GM19025 (cell line): ENCODE measurements at regions not wholly inside any gene's neighbourhood (a gene's known extent, or its start where the extent isn't known, plus 50 kb on each side); places are given as distances from the start of the nearest gene placed in this dataset.
"Not testable (repeated sequence)": the region's sequence is repeated elsewhere in the genome, so short reads cannot be mapped to it uniquely, and the experiment has no call there.

Source experiments
- ATAC-seq: cut with Tn5 transposase; IDR thresholded peaks from one replicate; pipeline ENCODE4 v1.9.1; 2021; ENCODE audit warnings: mild to moderate bottlenecking, low read depth, moderate library complexity; ENCODE audit not compliant: unreplicated experiment

GRCh38 chr9:30411571-30411970 is 1972.9 kb upstream of the ACO1 start:
- ATAC-seq = no peak

- no peak for ATAC-seq
Measured at GRCh38 chr9:30459156-30459555, 1925.3 kb upstream of the ACO1 start.

GRCh38 chr9:30476826-30477225 is 1907.6 kb upstream of the ACO1 start:
- ATAC-seq = no peak

- no peak for ATAC-seq
Measured at GRCh38 chr9:30478684-30479083, 1905.8 kb upstream of the ACO1 start.

GRCh38 chr9:30482499-30482898 is 1901.9 kb upstream of the ACO1 start:
- no peak for ATAC-seq

GRCh38 chr9:30484690-30485089 is 1899.8 kb upstream of the ACO1 start:
- ATAC-seq = no peak

GRCh38 chr9:30504502-30504905 is 1879.9 kb upstream of the ACO1 start:
- ATAC-seq = no peak

GRCh38 chr9:30505311-30505710 is 1879.1 kb upstream of the ACO1 start:
- no peak for ATAC-seq

GRCh38 chr9:30506749-30507148 is 1877.7 kb upstream of the ACO1 start:
- ATAC-seq = no peak

- ATAC-seq = no peak
Measured at GRCh38 chr9:30507166-30507565, 1877.3 kb upstream of the ACO1 start.

GRCh38 chr9:30511666-30512065 is 1872.8 kb upstream of the ACO1 start:
- ATAC-seq = no peak

GRCh38 chr9:30519166-30519565 is 1865.3 kb upstream of the ACO1 start:
- ATAC-seq = no peak

GRCh38 chr9:30519756-30520155 is 1864.7 kb upstream of the ACO1 start:
- ATAC-seq = no peak

GRCh38 chr9:30522061-30522460 is 1862.4 kb upstream of the ACO1 start:
- ATAC-seq = no peak

- ATAC-seq = no peak
Measured at GRCh38 chr9:30522486-30522885, 1862.0 kb upstream of the ACO1 start.

- ATAC-seq = no peak
Measured at GRCh38 chr9:30524311-30524710, 1860.1 kb upstream of the ACO1 start.

- no peak for ATAC-seq
Measured at GRCh38 chr9:30534455-30534854, 1850.0 kb upstream of the ACO1 start.

- no peak for ATAC-seq
Measured at GRCh38 chr9:30534896-30535295, 1849.5 kb upstream of the ACO1 start.

- no peak for ATAC-seq
Measured at GRCh38 chr9:30536494-30536893, 1847.9 kb upstream of the ACO1 start.

- not testable (repeated sequence) for ATAC-seq
Measured at GRCh38 chr9:30539696-30540095, 1844.7 kb upstream of the ACO1 start.

- ATAC-seq = no peak
Measured at GRCh38 chr9:30574355-30575151, 1809.9 kb upstream of the ACO1 start.

- ATAC-seq = no peak
Measured at GRCh38 chr9:30575218-30575617, 1809.2 kb upstream of the ACO1 start.

GRCh38 chr9:30575691-30576090 is 1808.8 kb upstream of the ACO1 start:
- ATAC-seq = no peak
